ENCODE measurements at regions not wholly inside any gene's neighbourhood (a gene's known extent, or its start where the extent isn't known, plus 50 kb on each side); places are given as distances from the start of the nearest gene placed in this dataset.
"Not testable (repeated sequence)": the region's sequence is repeated elsewhere in the genome, so short reads cannot be mapped to it uniquely, and the experiment has no call there.

DNA sequence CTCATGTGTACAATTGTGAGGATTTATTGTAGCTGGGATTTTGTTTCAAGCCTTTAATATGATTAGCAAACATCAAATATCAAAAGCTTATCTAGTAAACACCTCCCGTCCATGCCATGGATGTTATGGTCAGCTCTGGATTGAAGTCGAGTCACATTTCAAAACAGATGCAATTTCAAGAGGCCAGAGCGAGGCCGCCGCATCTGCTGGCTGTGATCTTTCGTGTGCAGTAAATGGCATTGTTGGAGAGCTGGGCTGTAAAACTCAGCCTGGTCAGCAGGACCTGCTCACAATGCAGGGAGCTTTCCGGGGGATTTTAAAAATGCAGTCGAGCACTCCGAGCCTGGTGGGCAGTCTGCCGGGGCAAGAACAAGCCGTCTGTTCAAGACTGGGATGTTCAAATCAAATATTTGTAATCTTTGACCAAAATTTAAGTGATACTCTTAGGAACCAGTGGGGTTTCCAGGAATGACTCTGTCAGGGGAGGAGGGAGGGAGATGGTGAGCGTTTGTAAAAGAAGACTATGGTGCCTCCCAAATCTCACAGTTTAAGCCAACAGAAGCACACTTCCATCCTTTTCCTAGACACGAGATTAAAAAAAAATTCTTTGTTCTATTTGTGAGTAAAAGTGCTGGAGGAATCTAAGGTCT, 97.6 kb downstream of the MYCN start:
- DNase-seq (ENCODE audit: low read depth): no peak

DNA sequence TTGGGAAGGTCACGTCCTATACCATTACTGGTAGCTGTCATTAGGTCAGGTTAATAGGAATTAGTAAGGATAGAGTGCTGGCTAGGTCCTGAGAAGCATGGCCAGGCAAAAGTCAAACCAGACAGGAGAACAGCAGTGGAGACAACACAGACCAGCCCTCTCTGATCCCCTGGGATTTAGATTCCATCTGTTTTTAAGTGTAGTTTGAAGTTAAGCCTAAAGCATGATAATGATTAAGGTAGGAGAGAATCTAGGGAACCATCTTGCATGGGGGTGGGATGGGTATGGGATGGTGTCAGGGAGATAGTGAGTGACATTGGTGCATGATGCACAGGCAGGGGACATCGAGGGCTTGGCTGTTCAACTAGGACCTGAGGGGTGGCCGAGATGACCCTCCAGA, 96.6 kb downstream of the MYCN start:
- no peak for DNase-seq (ENCODE audit: low read depth)

DNA sequence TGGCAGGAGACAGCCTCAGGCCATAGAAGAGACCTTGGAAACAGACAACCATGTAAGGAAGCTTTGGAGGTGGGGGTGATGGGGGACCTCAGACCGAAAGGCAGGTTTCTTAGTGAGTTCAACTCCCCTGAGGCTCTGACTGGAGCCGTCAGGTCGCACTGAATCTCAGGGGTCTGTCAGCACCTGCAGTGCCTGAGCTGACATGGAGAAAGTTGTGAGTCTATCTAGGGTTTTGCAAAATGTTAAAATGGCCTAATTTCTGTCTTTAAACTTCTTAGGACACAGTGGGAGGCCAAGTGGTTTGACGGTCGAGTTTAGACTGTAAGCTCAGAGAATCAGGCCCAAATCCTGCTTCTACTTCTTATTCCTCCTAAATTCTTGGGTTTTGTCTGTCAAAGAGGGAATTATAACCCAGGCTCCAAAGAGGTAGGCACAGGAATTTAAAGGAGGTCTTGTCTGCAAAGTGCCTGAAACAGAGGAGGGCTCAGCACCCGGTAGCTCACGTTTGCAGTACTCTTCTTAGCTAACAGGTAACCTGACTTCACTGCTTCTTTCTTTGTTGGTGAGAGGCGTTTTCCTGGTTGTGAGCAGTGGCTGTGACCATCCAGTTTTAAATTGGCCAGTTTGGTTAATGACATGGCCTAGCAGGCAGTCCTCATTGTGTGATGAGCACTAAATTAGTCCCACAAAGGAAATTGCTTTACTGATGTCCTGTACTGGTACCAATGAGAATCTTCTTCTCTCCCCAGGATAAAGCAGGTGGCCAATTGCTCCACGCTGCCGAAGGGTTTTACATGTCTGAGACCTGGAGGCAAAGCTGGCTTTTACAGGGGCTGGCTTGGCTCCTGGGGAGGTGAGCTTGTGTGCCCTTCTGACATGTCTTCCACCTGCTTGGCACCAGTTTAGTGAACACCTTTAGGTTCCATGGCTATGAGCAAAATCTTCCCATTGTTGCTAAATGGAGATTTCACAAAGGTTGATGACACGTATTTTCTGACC, 95.7 kb downstream of the MYCN start:
- DNase-seq (ENCODE audit: low read depth): no peak

DNA sequence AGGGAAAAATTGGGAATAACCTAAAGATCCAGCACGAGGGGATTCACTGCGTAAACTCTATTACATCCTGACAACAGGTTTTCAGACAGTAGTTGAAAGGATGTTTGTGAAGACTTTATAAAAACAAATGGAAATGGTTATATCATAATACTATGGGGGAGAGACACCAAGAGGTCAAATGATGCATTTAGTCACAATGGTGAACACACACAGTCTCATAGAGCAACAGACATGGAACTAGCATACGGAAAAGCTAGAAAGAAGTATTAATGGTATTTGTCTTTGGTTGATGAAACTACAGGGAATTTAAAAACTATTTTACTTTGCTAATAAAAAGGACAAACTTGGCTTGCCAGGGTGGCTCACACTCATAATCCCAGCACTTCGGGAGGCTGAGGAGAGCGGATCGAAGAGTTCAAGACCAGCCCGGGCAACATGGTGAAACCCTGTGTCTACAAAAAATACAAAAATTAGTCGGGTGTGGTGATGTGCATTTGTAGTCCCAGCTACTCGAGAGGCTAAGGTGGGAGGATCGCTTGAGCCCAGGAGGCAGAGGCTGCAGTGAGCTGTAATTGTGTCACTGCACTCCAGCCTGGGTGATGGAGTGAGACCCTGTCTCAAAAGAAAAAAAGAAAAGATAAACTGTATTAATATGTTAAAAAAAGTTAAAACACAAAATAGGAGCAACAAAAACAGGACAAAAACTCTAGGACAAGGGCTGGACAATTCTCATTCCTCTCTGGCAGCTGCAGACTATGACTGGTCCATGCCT, 94.8 kb downstream of the MYCN start:
- DNase-seq (ENCODE audit: low read depth): no peak

DNA sequence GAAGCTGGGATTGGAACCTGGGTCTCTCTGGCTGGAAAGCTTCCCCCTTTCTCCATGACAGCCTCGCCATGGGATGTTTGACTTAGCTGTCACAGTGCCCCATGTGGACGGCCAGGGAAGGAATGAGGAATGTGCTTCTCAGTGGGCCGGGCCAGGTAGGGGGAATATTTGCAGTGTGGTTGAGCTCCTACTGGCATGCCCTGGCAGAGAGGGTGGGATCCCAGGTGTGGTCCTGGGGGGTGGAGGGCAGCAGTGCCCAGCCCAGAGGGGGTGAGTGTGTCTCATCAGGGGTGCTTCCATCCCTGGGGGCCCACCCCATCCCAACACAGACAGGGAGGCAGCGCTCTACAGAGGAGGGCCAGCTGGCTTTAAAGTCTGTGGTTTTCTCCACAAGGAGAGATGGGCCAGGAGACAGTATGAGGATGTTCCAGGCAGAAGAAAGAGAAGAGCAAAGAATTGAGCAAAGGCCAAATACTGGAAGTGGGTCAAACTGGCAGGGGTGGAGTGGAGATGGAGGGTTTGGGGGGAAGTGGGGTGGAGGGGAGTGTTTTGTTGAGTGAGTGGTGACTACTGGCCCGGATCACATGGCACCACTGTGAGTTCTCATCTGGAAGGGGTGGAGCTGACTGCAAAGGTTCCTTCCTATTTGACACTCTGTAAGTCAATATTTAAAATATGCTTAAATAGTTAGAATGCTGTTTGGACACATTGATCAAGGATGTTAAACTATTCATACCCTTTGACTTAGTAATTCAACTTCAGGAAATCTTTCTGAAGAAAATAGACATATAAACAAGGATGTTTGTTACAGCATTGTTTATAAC, 94.0 kb downstream of the MYCN start:
- DNase-seq (ENCODE audit: low read depth): no peak

DNA sequence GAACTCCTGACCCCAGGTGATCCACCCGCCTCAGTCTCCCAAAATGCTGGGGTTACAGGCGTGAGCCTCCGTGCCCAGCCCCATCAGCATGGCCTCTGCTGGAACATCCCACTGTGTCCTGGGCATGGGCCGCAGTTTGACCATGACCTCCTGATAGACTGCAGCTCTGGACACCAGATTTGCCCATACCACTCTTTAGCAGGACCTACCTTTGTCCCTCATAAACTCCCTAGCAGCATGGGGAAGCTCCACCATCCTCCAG, 92.6 kb downstream of the MYCN start:
- DNase-seq (ENCODE audit: low read depth): no peak

DNA sequence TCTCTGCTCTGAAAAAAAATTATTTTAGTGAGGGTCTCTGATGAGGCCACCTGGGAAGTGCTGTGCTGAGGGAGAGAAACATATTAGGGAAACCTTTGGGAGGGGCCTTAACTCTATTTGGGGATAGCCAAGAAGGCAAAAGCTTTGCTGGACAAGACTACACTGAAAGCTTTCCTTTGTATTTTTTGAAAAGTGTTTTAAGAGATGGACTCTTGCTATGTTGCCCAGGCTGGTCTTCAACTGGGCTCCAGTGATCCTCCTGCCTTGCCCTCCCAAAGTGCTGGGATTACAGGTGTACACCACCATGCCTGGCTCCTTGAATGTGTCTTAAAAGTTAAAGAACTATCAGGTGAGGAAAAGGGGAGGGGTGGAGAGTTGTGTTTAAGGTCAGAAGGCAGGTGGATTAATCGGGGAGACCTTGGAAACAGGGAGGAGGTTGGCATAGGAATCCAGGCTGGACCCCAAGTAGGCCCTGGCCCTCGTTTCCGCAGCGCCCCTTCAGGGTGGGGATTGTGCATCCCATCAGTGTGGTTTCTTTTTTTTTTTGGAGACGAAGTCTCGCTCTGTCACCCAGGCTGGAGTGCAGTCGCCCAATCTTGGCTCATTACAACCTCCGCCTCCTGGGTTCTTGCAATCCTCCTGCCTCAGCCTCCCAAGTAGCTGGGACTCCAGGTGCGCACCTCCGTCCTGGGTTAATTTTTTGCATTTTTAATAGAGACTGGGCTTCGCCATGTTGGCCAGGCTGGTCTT, 92.1 kb downstream of the MYCN start:
- no peak for DNase-seq (ENCODE audit: low read depth)

DNA sequence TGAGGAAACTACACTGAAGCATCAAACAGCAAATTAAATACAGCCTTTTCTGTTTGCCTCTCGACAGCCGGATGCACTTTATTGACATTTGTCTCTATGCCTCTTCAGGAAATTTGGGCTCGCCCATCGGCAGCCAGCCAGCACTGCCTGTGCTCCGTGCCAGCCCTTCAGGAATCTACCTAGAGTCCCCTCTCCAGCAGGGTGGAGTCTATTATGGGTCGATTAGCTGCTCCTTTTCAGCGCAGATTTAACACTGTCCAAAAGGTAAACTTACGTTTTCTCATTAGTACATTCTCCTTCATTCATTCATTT, 91.5 kb downstream of the MYCN start:
- no peak for DNase-seq (ENCODE audit: low read depth)

DNA sequence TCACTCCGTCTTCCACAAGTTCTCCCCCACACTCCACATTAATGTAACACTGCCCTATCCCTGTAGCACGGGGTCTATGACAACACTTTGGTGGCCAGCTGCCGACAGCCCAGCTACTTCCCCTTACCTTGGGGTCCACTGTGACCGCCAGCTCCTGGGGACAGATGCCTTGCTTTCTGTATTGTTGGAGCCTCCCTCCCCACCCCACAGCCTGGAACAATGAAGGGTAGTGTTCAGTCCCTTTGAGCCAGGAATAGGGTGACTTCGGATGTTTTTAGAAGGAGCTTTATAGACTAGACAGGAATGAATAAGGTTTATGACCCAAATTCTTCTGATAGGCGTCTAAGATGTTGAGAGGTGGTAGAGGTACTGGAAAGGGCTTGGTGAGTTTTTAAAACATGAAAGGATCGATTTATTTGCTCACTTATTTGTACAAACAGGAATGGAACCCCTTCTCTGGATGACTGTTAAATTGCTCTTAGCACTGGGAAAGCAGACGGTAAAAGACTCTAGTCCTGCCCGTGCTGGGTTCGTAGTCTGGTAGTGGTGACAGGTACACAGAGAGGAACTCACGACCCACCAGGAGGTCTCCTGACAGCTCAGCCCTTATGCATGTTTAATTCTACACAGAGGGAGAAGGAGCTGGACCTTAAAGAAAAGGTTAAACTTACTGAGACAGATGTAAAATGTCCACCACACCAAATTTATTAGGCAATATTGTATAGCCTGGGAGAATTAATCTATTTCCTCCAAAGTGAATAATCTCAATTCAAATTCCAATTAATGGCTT, 90.9 kb downstream of the MYCN start:
- no peak for DNase-seq (ENCODE audit: low read depth)

DNA sequence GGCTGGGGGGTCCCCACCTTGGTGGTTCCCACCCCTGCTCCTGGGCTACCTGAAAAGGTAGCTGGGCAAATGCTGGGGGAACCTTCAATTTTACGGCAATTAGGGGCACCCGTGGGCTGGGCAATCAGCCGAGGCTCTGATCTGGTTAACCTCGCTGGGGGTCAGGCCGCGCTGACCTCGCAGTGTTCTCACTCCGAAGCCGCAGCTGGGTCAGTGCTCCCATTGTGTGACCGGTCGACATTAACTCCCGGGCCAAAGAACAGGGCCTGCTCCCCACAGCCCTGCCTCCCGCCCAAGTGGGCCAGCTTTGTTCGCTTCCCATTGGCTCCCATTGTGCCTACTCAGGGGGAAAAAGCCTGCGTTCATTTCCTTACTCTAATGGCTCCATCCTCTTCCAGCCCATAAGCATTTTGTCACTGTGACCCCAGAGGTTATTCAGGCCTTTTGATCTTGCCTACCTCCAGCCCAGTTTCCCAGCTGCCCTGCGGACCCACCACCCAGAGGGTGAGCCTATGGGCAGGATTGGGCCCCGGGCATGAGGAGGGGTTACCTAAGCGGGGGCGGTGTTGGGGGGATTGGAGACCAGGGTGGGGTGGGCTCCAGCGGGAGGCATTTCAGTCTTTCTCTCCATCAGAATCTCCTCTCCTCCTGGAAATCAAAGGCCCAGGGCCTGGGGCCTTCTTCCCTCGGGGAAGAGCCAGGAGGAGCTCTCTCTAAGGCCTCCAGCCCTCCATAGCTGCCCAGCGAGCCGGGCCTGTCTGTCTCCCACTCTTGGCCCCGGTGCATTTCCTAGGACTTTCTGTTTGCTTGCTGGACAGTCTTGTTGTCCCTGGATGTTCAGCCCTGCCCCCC, 90.1 kb downstream of the MYCN start:
- no peak for DNase-seq (ENCODE audit: low read depth)

DNA sequence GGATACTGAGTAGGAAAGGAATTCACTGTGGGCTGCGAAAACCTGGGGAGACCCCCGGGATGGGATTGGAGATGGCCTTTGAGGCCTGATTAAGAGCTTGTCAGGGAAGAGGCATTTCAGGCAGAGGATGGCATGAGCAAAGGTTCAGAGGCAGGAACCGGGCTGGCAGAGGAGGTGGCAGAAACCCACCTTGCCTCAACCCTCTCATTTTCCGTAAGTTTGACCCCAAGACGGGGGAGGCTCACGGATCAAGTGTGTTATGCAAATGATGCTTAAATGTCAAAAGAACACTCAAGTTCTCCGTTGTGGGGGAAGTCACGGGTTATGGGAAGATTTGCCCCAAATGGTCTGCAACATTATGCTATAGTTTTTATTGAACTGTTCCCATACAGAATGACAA, 88.3 kb downstream of the MYCN start:
- no peak for DNase-seq (ENCODE audit: low read depth)

DNA sequence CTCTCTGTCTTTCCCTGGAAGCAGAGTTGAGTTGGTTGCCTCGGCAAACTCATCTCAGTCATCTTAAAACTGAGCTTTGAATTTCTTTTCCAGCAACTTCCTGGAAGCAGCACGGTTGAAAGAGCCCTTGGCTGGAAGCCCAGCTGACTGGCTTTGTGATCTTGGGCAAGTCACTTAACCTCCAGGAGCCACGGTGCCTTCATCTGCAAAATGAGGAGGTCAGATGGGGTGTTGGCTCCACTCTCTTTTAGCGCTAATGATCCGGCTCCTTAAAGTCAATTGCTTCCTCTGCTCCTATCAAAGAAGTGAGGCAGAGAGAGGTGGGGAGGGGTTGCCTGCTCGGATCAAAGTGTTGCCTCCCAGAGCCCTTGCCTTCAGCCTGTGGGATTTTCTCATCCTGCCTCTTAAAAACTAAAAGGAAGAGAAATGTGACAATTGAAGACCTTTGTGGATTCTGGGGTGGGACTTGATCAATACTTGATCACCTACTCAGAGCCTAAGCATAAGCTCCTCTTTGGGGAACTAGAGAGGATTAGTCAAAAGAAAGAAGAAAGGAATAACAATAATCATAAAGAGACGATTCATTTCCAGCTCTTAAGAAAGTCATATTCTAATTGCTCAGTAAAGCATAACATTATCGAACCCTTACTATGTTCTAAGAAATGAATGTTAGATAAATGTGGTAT, 86.6 kb downstream of the MYCN start:
- no peak for DNase-seq (ENCODE audit: low read depth)

DNA sequence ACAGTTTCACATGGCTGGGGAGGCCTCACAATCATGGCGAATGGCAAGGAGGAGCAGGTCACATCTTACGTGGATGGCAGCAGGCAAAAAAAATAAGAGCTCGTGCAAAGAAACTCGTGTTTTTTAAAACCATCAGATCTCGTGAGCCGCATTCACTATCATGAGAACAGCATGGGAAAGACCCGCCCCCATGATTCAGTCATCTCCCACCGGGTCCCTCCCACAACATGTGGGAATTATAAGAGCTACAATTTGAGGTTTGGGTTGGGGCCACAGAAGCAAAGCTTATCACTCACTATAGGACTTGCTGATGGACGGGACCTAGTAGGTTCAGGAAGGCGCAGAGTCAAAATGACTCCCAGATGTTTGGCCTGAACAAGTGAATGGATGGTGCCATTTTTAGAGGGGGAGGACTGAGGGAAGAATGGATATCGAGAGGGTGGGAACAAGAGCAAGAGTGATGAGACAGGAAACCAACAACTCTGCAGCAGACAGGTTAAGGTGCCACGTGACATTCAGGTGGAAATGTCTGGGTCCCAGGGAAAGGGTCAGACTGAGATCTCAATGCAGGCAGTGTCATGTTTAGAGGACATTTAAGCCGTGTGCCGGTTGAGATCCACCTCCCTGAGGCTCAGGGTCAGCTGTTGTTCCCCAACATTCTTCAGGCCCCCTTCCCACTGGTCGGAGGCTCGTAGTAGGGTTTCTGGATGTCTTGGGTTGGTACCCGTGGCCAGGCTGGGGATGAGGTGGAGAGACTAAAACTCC, 85.7 kb downstream of the MYCN start:
- no peak for DNase-seq (ENCODE audit: low read depth)

DNA sequence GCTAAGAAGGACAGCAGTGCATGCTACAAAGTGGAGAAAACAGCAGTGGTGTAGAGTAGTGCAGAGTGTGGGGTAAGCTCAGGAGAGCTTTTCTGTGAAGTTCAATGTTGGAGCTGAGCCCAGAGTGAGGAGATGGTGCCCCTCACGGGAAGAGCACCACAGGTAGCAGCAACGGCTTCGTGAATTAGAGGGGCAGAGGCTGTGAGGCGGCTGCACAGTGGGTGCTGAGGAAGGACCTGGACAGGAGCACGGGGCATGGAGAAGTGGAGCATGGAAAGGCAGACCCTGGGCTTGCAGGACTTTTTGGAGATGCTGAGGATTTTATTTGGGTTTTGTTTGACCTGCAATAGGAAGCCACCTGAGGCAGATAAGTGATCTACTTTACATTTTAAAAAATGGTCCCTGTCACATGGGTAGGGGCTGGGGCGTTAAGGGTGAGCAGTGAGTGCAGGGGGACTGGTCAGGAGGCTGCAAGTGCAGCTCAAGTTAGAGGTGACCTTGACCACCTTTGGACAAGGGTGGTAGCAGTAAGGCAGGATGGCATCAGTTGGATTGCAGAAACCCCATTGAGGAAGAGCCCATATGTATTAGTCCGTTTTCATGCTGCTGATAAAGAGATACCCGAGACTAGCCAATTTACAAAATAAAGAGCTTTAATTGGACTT, 85.0 kb downstream of the MYCN start:
- no peak for DNase-seq (ENCODE audit: low read depth)

DNA sequence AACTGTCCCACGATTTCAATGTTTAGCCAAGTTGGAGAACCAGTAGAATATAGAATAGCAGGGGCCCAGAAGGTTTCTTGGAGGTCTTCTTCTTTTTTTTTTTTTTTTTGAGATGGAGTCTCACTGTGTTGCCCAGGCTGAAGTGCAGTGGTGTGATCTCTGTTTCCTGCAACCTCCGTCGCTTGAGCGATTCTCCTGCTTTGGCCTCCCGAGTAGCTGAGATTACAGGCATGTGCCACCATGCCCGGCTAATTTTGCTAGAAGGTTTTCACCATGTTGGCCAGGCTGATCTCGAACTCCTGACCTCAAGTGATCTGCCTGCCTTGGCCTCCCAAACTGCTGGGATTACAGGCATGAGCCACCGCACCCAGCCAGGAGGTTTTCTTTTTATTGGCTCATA, 84.3 kb downstream of the MYCN start:
- DNase-seq (ENCODE audit: low read depth): not testable (repeated sequence)

DNA sequence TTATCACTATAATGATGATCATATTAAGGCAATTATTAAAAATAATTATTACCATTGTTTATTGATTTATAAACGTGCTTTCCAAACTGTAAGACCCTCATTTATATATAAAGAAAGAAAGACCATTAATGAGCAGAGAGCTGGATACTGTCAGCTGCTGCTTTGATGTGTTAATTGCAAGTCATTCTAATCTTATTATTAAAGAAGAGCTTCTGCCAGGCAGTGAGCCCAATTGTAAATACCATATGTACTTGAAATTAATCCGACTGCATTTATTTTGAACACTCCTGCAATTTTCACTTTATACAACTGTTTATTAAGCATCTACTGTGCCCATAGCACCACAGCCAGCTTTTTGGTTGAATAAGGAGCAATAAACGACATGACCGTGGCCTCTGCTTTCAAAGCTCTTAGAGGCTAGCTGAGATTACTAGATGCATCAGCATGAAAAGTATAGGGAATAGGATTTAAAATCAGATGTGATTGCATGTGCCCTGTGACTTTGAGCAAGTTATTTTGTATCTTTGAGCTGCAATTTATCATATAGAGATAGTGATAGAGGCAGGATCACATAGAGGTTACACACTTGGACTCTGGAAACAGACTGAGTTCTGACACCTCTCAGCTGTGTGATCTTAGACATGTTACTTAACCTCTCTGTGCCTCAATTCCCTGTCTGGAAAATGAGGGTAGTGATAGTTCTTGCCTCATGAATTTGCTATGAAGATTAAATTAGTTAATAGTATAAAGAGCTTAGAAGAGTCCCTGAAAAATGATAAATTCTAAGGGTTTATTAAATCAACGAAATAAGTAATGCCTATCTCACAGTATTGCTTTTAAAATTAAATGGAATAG, 83.4 kb downstream of the MYCN start:
- DNase-seq (ENCODE audit: low read depth): no peak

Measured in M059J (cell line).